Ishikawa (cell line): ENCODE measurements at regions not wholly inside any gene's neighbourhood (a gene's known extent, or its start where the extent isn't known, plus 50 kb on each side); places are given as distances from the start of the nearest gene placed in this dataset.

ENCODE experiments used
- CEBPB ChIP-seq: IDR thresholded peaks from 2 replicates; pipeline ENCODE4 v1.6.1; 2012
- CREB1 ChIP-seq: IDR thresholded peaks from 2 replicates; pipeline ENCODE4 v1.6.1; 2012; ENCODE audit warnings: low read depth
- EGR1 ChIP-seq: IDR thresholded peaks from 2 replicates; pipeline ENCODE4 v1.6.1; 2012
- EP300 ChIP-seq: IDR thresholded peaks from 2 replicates; pipeline ENCODE4 v1.6.1; 2012; ENCODE audit warnings: borderline replicate concordance
- FOXM1 ChIP-seq: IDR thresholded peaks from 2 replicates; pipeline ENCODE4 v1.6.1; 2012; ENCODE audit warnings: low read depth, borderline replicate concordance
- MAX ChIP-seq: IDR thresholded peaks from 2 replicates; pipeline ENCODE4 v1.6.1; 2012
- NFIC ChIP-seq: IDR thresholded peaks from 2 replicates; pipeline ENCODE4 v1.6.1; 2012
- RAD21 ChIP-seq: IDR thresholded peaks from 2 replicates; pipeline ENCODE4 v1.6.1; 2012; ENCODE audit warnings: low read depth
- TAF1 ChIP-seq: IDR thresholded peaks from 2 replicates; pipeline ENCODE4 v1.6.1; 2012; ENCODE audit warnings: low read depth, mild to moderate bottlenecking
- TCF12 ChIP-seq: IDR thresholded peaks from 2 replicates; pipeline ENCODE4 v1.6.1; 2012; ENCODE audit warnings: low read depth
- TEAD4 ChIP-seq: IDR thresholded peaks from 2 replicates; pipeline ENCODE4 v1.6.1; 2012
- YY1 ChIP-seq: IDR thresholded peaks from 2 replicates; pipeline ENCODE4 v1.6.1; 2012; ENCODE audit warnings: low read depth
- ZBTB7A ChIP-seq: IDR thresholded peaks from 2 replicates; pipeline ENCODE4 v1.6.1; 2012; ENCODE audit warnings: low read depth
- TF ChIP-seq, protein P1 (sequence below): IDR thresholded peaks from 2 replicates; pipeline ENCODE4 v1.6.1; 2012
- TF ChIP-seq, protein P2 (sequence below): IDR thresholded peaks from 2 replicates; pipeline ENCODE4 v1.6.1; 2012; ENCODE audit warnings: low read depth, mild to moderate bottlenecking

- TF ChIP-seq, protein P1, sequence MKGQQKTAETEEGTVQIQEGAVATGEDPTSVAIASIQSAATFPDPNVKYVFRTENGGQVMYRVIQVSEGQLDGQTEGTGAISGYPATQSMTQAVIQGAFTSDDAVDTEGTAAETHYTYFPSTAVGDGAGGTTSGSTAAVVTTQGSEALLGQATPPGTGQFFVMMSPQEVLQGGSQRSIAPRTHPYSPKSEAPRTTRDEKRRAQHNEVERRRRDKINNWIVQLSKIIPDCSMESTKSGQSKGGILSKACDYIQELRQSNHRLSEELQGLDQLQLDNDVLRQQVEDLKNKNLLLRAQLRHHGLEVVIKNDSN, result no peak
- TF ChIP-seq EP300 (no peak), TAF1 (no peak), NFIC (no peak), CREB1 (no peak), CEBPB (no peak)
These were observed 180.3 kb downstream of the C9orf152 start for GRCh38 chr9:110027671-110028081.

GRCh38 chr9:110028271-110028670 lies 179.7 kb downstream of the C9orf152 start:
- TF ChIP-seq, protein P1, result no peak
- no peak for TF ChIP-seq RAD21
- TF ChIP-seq NFIC, result no peak
- no peak for TF ChIP-seq TCF12
- no peak for TF ChIP-seq CREB1
- TF ChIP-seq FOXM1, result no peak
- no peak for TF ChIP-seq MAX

- TF ChIP-seq EGR1 (no peak), TEAD4 (no peak), ZBTB7A (no peak), CREB1 (no peak)
- TF ChIP-seq, protein P1, result no peak
These were observed 179.3 kb downstream of the C9orf152 start for GRCh38 chr9:110028676-110029075.

DNA sequence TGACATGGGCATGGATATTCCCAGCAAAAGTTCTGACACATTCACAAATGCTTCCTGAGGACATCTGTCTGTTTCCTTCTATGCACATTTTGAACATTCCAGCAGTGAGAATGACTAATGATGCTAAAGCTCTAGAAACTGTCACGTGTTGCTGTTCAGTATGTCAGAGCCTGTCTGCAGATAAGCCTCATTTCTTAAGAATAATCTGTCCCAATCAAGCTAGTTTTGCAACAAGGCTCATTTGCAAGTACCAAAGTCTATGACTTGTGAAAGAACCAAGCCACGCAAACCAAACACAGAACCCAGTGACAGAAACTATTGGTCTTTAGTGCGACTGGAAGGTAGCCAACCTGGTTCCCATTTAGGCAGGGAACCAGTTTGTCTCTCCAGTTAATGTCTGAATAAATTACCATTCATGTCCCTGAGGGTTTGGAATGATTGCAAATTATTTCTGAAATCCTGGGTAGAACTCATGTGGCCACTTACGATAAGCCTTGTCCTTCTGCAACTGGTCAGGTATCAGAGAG lies 178.5 kb downstream of the C9orf152 start:
- TF ChIP-seq, protein P2, sequence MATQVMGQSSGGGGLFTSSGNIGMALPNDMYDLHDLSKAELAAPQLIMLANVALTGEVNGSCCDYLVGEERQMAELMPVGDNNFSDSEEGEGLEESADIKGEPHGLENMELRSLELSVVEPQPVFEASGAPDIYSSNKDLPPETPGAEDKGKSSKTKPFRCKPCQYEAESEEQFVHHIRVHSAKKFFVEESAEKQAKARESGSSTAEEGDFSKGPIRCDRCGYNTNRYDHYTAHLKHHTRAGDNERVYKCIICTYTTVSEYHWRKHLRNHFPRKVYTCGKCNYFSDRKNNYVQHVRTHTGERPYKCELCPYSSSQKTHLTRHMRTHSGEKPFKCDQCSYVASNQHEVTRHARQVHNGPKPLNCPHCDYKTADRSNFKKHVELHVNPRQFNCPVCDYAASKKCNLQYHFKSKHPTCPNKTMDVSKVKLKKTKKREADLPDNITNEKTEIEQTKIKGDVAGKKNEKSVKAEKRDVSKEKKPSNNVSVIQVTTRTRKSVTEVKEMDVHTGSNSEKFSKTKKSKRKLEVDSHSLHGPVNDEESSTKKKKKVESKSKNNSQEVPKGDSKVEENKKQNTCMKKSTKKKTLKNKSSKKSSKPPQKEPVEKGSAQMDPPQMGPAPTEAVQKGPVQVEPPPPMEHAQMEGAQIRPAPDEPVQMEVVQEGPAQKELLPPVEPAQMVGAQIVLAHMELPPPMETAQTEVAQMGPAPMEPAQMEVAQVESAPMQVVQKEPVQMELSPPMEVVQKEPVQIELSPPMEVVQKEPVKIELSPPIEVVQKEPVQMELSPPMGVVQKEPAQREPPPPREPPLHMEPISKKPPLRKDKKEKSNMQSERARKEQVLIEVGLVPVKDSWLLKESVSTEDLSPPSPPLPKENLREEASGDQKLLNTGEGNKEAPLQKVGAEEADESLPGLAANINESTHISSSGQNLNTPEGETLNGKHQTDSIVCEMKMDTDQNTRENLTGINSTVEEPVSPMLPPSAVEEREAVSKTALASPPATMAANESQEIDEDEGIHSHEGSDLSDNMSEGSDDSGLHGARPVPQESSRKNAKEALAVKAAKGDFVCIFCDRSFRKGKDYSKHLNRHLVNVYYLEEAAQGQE, result no peak
- TF ChIP-seq RAD21, result no peak
- no peak for TF ChIP-seq MAX
- TF ChIP-seq YY1, result no peak
- no peak for TF ChIP-seq TAF1
- no peak for TF ChIP-seq NFIC
- TF ChIP-seq EGR1, result no peak
- no peak for TF ChIP-seq EP300
- TF ChIP-seq TEAD4, result no peak
- no peak for TF ChIP-seq TCF12
- TF ChIP-seq FOXM1, result no peak
- TF ChIP-seq, protein P1, result no peak
- no peak for TF ChIP-seq CEBPB
- TF ChIP-seq ZBTB7A, result no peak
- no peak for TF ChIP-seq CREB1

DNA sequence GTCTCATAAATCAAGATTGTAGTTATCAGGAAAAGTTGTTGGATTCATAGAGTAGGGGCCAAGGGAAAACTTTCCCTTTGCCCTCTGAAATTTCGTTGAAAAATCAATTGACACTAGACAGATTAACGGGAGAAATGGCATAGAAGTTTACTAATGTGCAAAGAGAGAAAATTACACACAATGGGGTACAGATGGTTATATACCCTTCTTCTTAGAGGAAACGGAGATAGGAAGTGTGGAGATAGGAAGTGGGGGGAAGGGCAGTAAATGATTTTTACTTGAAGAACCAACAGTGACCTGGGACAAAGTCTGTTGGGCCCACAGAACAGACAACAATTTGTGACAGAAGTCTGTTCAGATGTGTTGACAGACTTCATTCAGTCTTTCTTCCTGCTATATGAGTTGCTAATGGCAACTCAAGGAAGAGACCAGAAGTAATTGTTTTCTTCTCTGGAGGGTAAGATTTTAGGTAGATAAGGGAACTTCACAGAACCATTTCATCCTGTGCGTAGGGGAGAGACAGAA lies 177.9 kb downstream of the C9orf152 start:
- TF ChIP-seq ZBTB7A, result no peak
- TF ChIP-seq RAD21, result no peak
- TF ChIP-seq MAX, result no peak
- no peak for TF ChIP-seq CREB1
- no peak for TF ChIP-seq TEAD4
- no peak for TF ChIP-seq TAF1

GRCh38 chr9:110030632-110031031 lies 177.3 kb downstream of the C9orf152 start:
- TF ChIP-seq TAF1, result no peak
- no peak for TF ChIP-seq YY1
- no peak for TF ChIP-seq NFIC
- no peak for TF ChIP-seq EP300
- no peak for TF ChIP-seq CREB1
- TF ChIP-seq TCF12, result no peak
- no peak for TF ChIP-seq CEBPB
- no peak for TF ChIP-seq MAX
- TF ChIP-seq, protein P2, result no peak
- no peak for TF ChIP-seq TEAD4
- TF ChIP-seq, protein P1, result no peak
